GM12874 (cell line): ENCODE measurements at regions not wholly inside any gene's neighbourhood (a gene's known extent, or its start where the extent isn't known, plus 50 kb on each side); places are given as distances from the start of the nearest gene placed in this dataset.

Experiments used
- CTCF ChIP-seq: IDR thresholded peaks from 2 replicates; pipeline ENCODE4 v1.5.1; 2011; ENCODE audit warnings: low read depth, mild to moderate bottlenecking, control low read depth, low read length, moderate library complexity; ENCODE audit not compliant: insufficient read depth

- no peak for TF ChIP-seq CTCF
Observed at GRCh38 chr10:3393958-3394357, 221.4 kb upstream of the PITRM1 start.

GRCh38 chr10:3391657-3392056 is 219.1 kb upstream of the PITRM1 start:
- no peak for TF ChIP-seq CTCF

GRCh38 chr10:3389130-3389529 is 216.5 kb upstream of the PITRM1 start:
- no peak for TF ChIP-seq CTCF

GRCh38 chr10:3385487-3385886 is 212.9 kb upstream of the PITRM1 start:
- TF ChIP-seq CTCF: no peak

GRCh38 chr10:3382092-3382491 is 209.5 kb upstream of the PITRM1 start:
- TF ChIP-seq CTCF: no peak

- TF ChIP-seq CTCF: no peak
Observed at GRCh38 chr10:3380406-3381050, 207.9 kb upstream of the PITRM1 start.

- no peak for TF ChIP-seq CTCF
Observed at GRCh38 chr10:3376631-3377030, 204.0 kb upstream of the PITRM1 start.
